CD14-positive monocyte (primary cell): ENCODE measurements at regions not wholly inside any gene's neighbourhood (a gene's known extent, or its start where the extent isn't known, plus 50 kb on each side); places are given as distances from the start of the nearest gene placed in this dataset.

Experiments
- DNase-seq, 3 donors: peaks; one replicate each; pipeline ENCODE4 v3.0.0-alpha.2; 2011 to 2022
- H2AFZ ChIP-seq: 2 replicates; pipeline ENCODE4 v1.6.0; 2012; ENCODE audit warnings: mild to moderate bottlenecking, low read depth, low read length, inconsistent platforms; ENCODE audit not compliant: insufficient read depth, poor library complexity, severe bottlenecking
- H3K27ac ChIP-seq, 2 donors: 1 replicate in 1 of 2; 2 replicates in 1 of 2; pipeline ENCODE4 v1.5.1; 2012 to 2013; ENCODE audit warnings: low read length in 2 of 2, control low read depth in 1 of 2, inconsistent platforms in 1 of 2, low read depth in 1 of 2, mild to moderate bottlenecking in 1 of 2
- H3K27me3 ChIP-seq, 2 donors: one replicate each; pipeline versions ENCODE4 v1.6.0 to v1.6.1; 2011 to 2013; ENCODE audit warnings: low read length in 2 of 2; ENCODE audit not compliant: control insufficient read depth in 2 of 2, insufficient read depth in 2 of 2
- H3K36me3 ChIP-seq, 2 donors: replicated peaks in 1 of 2; 1 replicate in 1 of 2; 2 replicates in 1 of 2; pipeline versions ENCODE4 v1.5.1 to v1.6.1; 2012 to 2013; ENCODE audit warnings: low read length in 2 of 2, control low read depth in 1 of 2, inconsistent platforms in 1 of 2, mild to moderate bottlenecking in 1 of 2; ENCODE audit not compliant: insufficient read depth in 2 of 2, control insufficient read depth in 1 of 2
- H3K4me1 ChIP-seq, 2 donors: 1 replicate in 1 of 2; 2 replicates in 1 of 2; pipeline versions ENCODE4 v1.5.1 to v1.6.1; 2012 to 2013; ENCODE audit warnings: low read length in 2 of 2, control low read depth in 1 of 2, inconsistent platforms in 1 of 2, mild to moderate bottlenecking in 1 of 2, moderate library complexity in 1 of 2; ENCODE audit not compliant: insufficient read depth in 2 of 2, control insufficient read depth in 1 of 2
- H3K4me2 ChIP-seq: replicated peaks from 2 replicates; pipeline ENCODE3; 2012; ENCODE audit warnings: low read length, moderate library complexity, mild to moderate bottlenecking; ENCODE audit not compliant: poor library complexity, severe bottlenecking; ENCODE audit errors: extremely low read depth
- H3K4me3 ChIP-seq, 3 experiments: fragments of 200-600 bp in 1 of 3; sonication (generic) in 1 of 3; replicated peaks in 1 of 3; 1 replicate in 2 of 3; 2 replicates in 1 of 3; pipeline ENCODE4 v1.5.1; 2011 to 2013; ENCODE audit warnings: low read length in 3 of 3, mild to moderate bottlenecking in 3 of 3, control low read depth in 2 of 3, low read depth in 2 of 3, inconsistent platforms in 1 of 3, moderate library complexity in 1 of 3
- H3K79me2 ChIP-seq: 2 replicates; pipeline ENCODE4 v1.6.0; 2012; ENCODE audit warnings: mild to moderate bottlenecking, control low read depth, inconsistent platforms, low read length, moderate library complexity; ENCODE audit not compliant: insufficient read depth
- H3K9ac ChIP-seq: 2 replicates; pipeline ENCODE4 v1.6.0; 2017; ENCODE audit warnings: low read length, mild to moderate bottlenecking; ENCODE audit not compliant: insufficient read depth, poor library complexity, severe bottlenecking
- H3K9me3 ChIP-seq, 2 donors: replicated peaks in 1 of 2; 1 replicate in 1 of 2; 2 replicates in 1 of 2; pipeline versions ENCODE4 v1.5.1 to v1.6.1; 2012 to 2013; ENCODE audit warnings: low read length in 2 of 2, control low read depth in 1 of 2; ENCODE audit not compliant: control insufficient read depth in 1 of 2, insufficient read depth in 1 of 2
- H4K20me1 ChIP-seq: 2 replicates; pipeline ENCODE4 v1.6.0; 2012; ENCODE audit warnings: mild to moderate bottlenecking, low read length, control low read depth, moderate library complexity; ENCODE audit not compliant: insufficient read depth
- H3K27ac Mint-ChIP-seq, 7 donors: one replicate each; pipeline ENCODE4 v1.8.0; 2020; ENCODE audit warnings: mild to moderate bottlenecking in 7 of 7, mixed read lengths in 7 of 7, moderate library complexity in 6 of 7, inconsistent platforms in 2 of 7
- H3K27me3 Mint-ChIP-seq, 3 donors: one replicate each; pipeline ENCODE4 v1.8.0; 2021 to 2022; ENCODE audit warnings: low read depth in 3 of 3, mild to moderate bottlenecking in 3 of 3, mixed read lengths in 3 of 3, moderate library complexity in 3 of 3, inconsistent platforms in 1 of 3
- H3K36me3 Mint-ChIP-seq, 2 donors: one replicate each; pipeline ENCODE4 v1.8.0; 2020; ENCODE audit warnings: mixed read lengths in 2 of 2, inconsistent platforms in 1 of 2, mild to moderate bottlenecking in 1 of 2
- H3K4me1 Mint-ChIP-seq: one replicate; pipeline ENCODE4 v1.8.0; 2020; ENCODE audit warnings: mild to moderate bottlenecking, mixed read lengths
- H3K4me3 Mint-ChIP-seq, 2 donors: one replicate each; pipeline ENCODE4 v1.8.0; 2020; ENCODE audit warnings: mild to moderate bottlenecking in 2 of 2, mixed read lengths in 2 of 2, moderate library complexity in 1 of 2
- H3K9me3 Mint-ChIP-seq, 7 donors: one replicate each; pipeline ENCODE4 v1.8.0; 2020 to 2022; ENCODE audit warnings: mixed read lengths in 7 of 7, mild to moderate bottlenecking in 6 of 7, moderate library complexity in 6 of 7, inconsistent platforms in 2 of 7
- CTCF ChIP-seq: fragments of 200-600 bp; IDR thresholded peaks from one replicate; pipeline ENCODE4 v1.8.0; 2022; ENCODE audit warnings: antibody characterized with exemption, mild to moderate bottlenecking
- WGBS: methylation state at CpG from one replicate; pipeline ENCODE4 v1.1.5; 2013; ENCODE audit warnings: missing lambda C conversion rate; ENCODE audit not compliant: insufficient coverage; 5-methylcytosine and 5-hydroxymethylcytosine counted together
- intact Hi-C, 2 donors: fragments of 100-400 bp; cut with micrococcal nuclease; formaldehyde crosslinking; loops; one replicate each; pipeline versions ENCODE4 v1.15.0 to v1.15.1; 2023

GRCh38 chr11:71102251-71102995 lies 150.0 kb downstream of the SHANK2 start:
- 89% methylated on average over 13 of the region's 14 CpGs for WGBS
- no peaks in the 10 kb centered on the region for H3K9me3 ChIP-seq
- no peak overlapping the region for H3K4me2 ChIP-seq
- peaks cover 7 to 14% (median 9%) of the 10 kb centered on the region in 3 donors for H3K27me3 Mint-ChIP-seq
- no peaks in the 10 kb centered on the region for H3K4me1 Mint-ChIP-seq
- H3K9ac ChIP-seq, result no peak overlapping the region
- no peak overlapping the region for H3K4me3 ChIP-seq
- intact Hi-C loops, result no loop called here
- DNase-seq, result no peak
- peak overlapping the region in 1 of 2 donors; percentile 41 for H3K4me3 Mint-ChIP-seq
- no peaks in the 10 kb centered on the region for H4K20me1 ChIP-seq
- no peaks in the 10 kb centered on the region for H3K4me1 ChIP-seq
- H3K36me3 ChIP-seq, result no peaks in the 10 kb centered on the region
- H2AFZ ChIP-seq, result no peak overlapping the region
- no peaks in the 10 kb centered on the region for H3K36me3 Mint-ChIP-seq
- peaks cover 0 to 2% (median 0%) of the 10 kb centered on the region in 7 donors for H3K9me3 Mint-ChIP-seq
- H3K27me3 ChIP-seq, result no peaks in the 10 kb centered on the region
- no peak for TF ChIP-seq CTCF
- H3K27ac Mint-ChIP-seq, result no peak overlapping the region
- no peak overlapping the region for H3K27ac ChIP-seq
- H3K79me2 ChIP-seq, result no peaks in the 10 kb centered on the region

GRCh38 chr11:71101606-71102005 lies 150.8 kb downstream of the SHANK2 start:
- no peak overlapping the region for H2AFZ ChIP-seq
- no peaks in the 10 kb centered on the region for H3K9me3 ChIP-seq
- no peaks in the 10 kb centered on the region for H3K79me2 ChIP-seq
- Mint-ChIP-seq H3K27me3 (peaks cover 8 to 15% (median 9%) of the 10 kb centered on the region in 3 donors), H3K4me3 (no peak overlapping the region), H3K36me3 (no peaks in the 10 kb centered on the region), H3K4me1 (no peaks in the 10 kb centered on the region), H3K27ac (no peak overlapping the region), H3K9me3 (peaks cover 0 to 2% (median 0%) of the 10 kb centered on the region in 7 donors)
- no peak overlapping the region for H3K9ac ChIP-seq
- no peak overlapping the region for H3K4me3 ChIP-seq
- H3K27ac ChIP-seq, result no peak overlapping the region
- no peaks in the 10 kb centered on the region for H3K4me1 ChIP-seq
- 87% methylated on average over 17 of the region's 17 CpGs for WGBS
- no peaks in the 10 kb centered on the region for H3K36me3 ChIP-seq
- no peaks in the 10 kb centered on the region for H4K20me1 ChIP-seq
- TF ChIP-seq CTCF, result no peak
- H3K4me2 ChIP-seq, result no peak overlapping the region
- DNase-seq, result no peak
- H3K27me3 ChIP-seq, result no peaks in the 10 kb centered on the region
- intact Hi-C loops, result no loop called here
